ENCODE measurements at regions not wholly inside any gene's neighbourhood (a gene's known extent, or its start where the extent isn't known, plus 50 kb on each side); places are given as distances from the start of the nearest gene placed in this dataset.
"Not testable (repeated sequence)": the region's sequence is repeated elsewhere in the genome, so short reads cannot be mapped to it uniquely, and the experiment has no call there.

DNA sequence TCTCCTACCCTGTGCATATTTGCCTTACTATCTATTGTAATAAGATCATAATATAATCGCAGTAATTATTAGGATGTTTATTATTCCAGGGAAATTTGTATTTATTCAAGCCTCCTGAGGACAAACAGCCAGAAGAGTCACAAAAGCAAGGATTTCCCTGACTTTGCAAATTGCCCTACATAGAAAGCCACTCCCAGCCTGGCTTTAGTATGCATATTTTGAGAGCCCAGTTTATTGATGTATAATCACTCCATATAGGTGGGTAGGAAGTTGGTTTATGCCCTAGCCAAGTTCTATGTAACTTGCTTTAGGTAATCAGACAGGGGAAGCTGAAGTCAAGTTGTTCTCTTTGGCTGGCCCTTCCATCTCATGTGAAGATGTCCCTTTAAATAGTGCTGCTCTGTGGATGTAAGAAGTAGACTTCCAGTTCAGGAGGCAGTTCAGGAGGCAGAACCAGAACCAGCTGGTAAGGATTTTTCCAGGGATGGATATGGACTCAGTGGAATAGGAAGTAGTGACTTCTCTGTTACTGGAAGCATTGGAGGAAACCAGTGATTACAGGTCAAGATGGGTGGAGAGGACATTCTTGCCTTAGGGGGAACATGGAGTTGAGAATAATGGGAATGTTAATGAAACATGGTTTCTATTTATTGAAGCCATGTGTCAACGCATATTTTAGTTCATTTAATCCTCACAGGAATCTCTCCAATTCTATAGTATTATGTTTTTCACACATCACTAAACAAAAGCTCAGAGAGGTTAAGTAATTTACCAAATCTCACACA, 70.5 kb upstream of the KIT start:
- DNase-seq: no peak

- no peak for DNase-seq
Observed at GRCh38 chr4:54588404-54588803, 69.4 kb upstream of the KIT start.

DNA sequence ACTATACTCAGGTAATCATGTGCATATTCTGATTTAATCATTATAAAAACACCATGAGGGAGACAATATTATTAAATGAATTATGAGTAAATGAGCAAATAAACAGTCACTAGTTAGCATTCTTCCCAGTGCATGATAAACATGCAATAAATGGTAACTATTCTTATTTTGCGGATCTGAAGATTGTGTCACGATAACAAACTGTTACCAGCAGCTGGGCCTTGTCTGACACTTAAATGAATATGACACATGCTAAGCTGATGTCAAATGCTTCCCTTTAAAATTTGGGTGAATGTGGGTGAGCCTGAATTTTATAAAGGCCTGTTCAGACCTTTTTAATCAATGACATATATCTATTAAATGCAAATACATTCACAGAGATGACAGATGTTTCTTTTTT, 68.2 kb upstream of the KIT start:
- DNase-seq: no peak

- DNase-seq: no peak
Observed at GRCh38 chr4:54593795-54594322, 63.9 kb upstream of the KIT start.

DNA sequence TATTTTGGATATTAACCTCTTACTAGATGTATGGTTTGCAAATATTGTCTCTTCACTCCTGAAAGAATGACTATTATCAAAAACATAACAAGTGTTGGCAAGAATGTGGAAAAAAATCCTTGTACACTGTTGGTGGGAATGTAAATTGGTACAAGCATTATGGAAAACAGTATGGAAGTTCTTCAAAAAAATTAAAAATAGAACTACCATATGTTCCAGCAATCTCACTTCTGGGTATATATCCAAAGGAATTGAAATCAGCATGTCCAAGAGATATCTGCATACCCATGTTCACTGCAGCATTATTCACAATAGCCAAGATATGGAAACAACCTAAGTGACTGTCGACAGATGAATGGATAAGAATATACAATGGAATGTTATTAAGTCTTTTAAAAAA, 61.6 kb upstream of the KIT start:
- no peak for DNase-seq

GRCh38 chr4:54597678-54598077, 60.1 kb upstream of the KIT start:
- not testable (repeated sequence) for DNase-seq

DNA sequence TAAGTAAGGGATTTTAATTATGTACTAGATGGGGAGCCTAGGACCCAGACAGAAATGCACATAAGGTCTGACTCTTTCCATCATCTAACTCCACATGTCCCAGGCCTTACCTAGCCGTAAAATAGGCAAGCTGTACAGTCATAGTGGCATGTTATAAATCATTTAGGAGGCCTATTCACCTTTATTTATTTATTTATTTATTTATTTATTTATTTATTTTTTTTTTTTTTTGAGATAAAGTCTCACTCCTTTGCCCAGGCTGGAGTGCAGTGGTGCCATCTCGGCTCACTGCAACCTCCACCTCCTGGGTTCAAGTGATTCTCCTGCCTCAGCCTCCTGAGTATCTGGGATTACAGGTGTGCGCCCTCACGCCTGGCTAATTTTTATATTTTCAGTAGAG, 55.6 kb upstream of the KIT start:
- DNase-seq: not testable (repeated sequence)

- no peak for DNase-seq
Observed at GRCh38 chr4:54607067-54607466, 50.7 kb upstream of the KIT start.

DNA sequence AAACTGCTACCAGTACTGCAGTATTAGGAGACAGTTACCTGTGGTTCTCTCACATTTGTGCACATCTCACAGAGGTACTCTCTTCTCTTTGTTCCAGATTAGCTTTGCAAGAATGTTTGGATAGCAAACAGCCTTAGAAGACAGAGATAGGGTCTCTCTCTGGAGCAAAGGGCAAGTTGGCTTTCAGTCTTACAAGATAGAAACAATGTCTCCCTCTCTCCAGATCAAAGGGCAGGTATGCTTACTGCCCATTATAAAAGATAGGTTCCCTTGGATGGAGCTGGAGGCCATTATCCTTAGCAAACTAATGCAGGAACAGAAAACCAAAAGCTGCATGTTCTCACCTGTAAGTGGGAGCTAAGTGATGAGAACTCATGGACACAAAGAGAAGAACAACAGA, 50.2 kb upstream of the KIT start:
- DNase-seq: no peak

Measured in CD4-positive, alpha-beta T cell treated with Interferon gamma for 1 hour (primary cell).